ENCODE measurements at regions not wholly inside any gene's neighbourhood (a gene's known extent, or its start where the extent isn't known, plus 50 kb on each side); places are given as distances from the start of the nearest gene placed in this dataset.
"Not testable (repeated sequence)": the region's sequence is repeated elsewhere in the genome, so short reads cannot be mapped to it uniquely, and the experiment has no call there.

GRCh38 chr5:163695830-163696578, 190.6 kb downstream of the MAT2B start:
- DNase-seq (ENCODE audit: low read depth in 2 of 2) = no peak

GRCh38 chr5:163696579-163696887, 191.1 kb downstream of the MAT2B start:
- no peak for DNase-seq (ENCODE audit: low read depth in 2 of 2)

GRCh38 chr5:163706053-163706771, 200.8 kb downstream of the MAT2B start:
- no peak for DNase-seq (ENCODE audit: low read depth in 2 of 2)

- no peak for DNase-seq (ENCODE audit: low read depth in 2 of 2)
These were observed 206.6 kb downstream of the MAT2B start for GRCh38 chr5:163712011-163712410.

GRCh38 chr5:163718272-163718671, 212.9 kb downstream of the MAT2B start:
- no peak for DNase-seq (ENCODE audit: low read depth in 2 of 2)

- no peak for DNase-seq (ENCODE audit: low read depth in 2 of 2)
These were observed 218.9 kb downstream of the MAT2B start for GRCh38 chr5:163724305-163724704.

- DNase-seq (ENCODE audit: low read depth in 2 of 2) = no peak
These were observed 221.6 kb downstream of the MAT2B start for GRCh38 chr5:163727028-163727427.

- DNase-seq (ENCODE audit: low read depth in 2 of 2) = no peak
These were observed 224.9 kb downstream of the MAT2B start for GRCh38 chr5:163730206-163730756.

GRCh38 chr5:163731256-163731655, 225.8 kb downstream of the MAT2B start:
- DNase-seq (ENCODE audit: low read depth in 2 of 2) = no peak

GRCh38 chr5:163735069-163735468, 229.7 kb downstream of the MAT2B start:
- no peak for DNase-seq (ENCODE audit: low read depth in 2 of 2)

GRCh38 chr5:163747586-163747985, 242.2 kb downstream of the MAT2B start:
- no peak for DNase-seq (ENCODE audit: low read depth in 2 of 2)

- DNase-seq (ENCODE audit: low read depth in 2 of 2) = no peak
These were observed 243.5 kb downstream of the MAT2B start for GRCh38 chr5:163748934-163749333.

- DNase-seq (ENCODE audit: low read depth in 2 of 2) = not testable (repeated sequence)
These were observed 245.0 kb downstream of the MAT2B start for GRCh38 chr5:163750415-163750814.

GRCh38 chr5:163755505-163755904, 250.1 kb downstream of the MAT2B start:
- no peak for DNase-seq (ENCODE audit: low read depth in 2 of 2)

GRCh38 chr5:163756170-163756569, 250.8 kb downstream of the MAT2B start:
- no peak for DNase-seq (ENCODE audit: low read depth in 2 of 2)

- DNase-seq (ENCODE audit: low read depth in 2 of 2) = no peak
These were observed 251.9 kb downstream of the MAT2B start for GRCh38 chr5:163757344-163757743.

- DNase-seq (ENCODE audit: low read depth in 2 of 2) = no peak
These were observed 252.9 kb downstream of the MAT2B start for GRCh38 chr5:163758283-163758711.

GRCh38 chr5:163759000-163759704, 253.7 kb downstream of the MAT2B start:
- no peak for DNase-seq (ENCODE audit: low read depth in 2 of 2)

GRCh38 chr5:163760498-163760897, 255.1 kb downstream of the MAT2B start:
- no peak for DNase-seq (ENCODE audit: low read depth in 2 of 2)

- no peak for DNase-seq (ENCODE audit: low read depth in 2 of 2)
These were observed 261.7 kb downstream of the MAT2B start for GRCh38 chr5:163766936-163767670.

- no peak for DNase-seq (ENCODE audit: low read depth in 2 of 2)
These were observed 265.2 kb downstream of the MAT2B start for GRCh38 chr5:163770625-163771024.

- no peak for DNase-seq (ENCODE audit: low read depth in 2 of 2)
These were observed 266.8 kb downstream of the MAT2B start for GRCh38 chr5:163772241-163772640.
